HG03342 (cell line): ENCODE measurements at regions not wholly inside any gene's neighbourhood (a gene's known extent, or its start where the extent isn't known, plus 50 kb on each side); places are given as distances from the start of the nearest gene placed in this dataset.
"Not testable (repeated sequence)": the region's sequence is repeated elsewhere in the genome, so short reads cannot be mapped to it uniquely, and the experiment has no call there.

ENCODE experiments used
- ATAC-seq: cut with Tn5 transposase; IDR thresholded peaks from one replicate; pipeline ENCODE4 v1.9.1; 2021; ENCODE audit warnings: mild to moderate bottlenecking, moderate library complexity; ENCODE audit not compliant: unreplicated experiment

- ATAC-seq, result no peak
Observed at GRCh38 chr2:156765450-156765849, 329.3 kb downstream of the GPD2 start.

- no peak for ATAC-seq
Observed at GRCh38 chr2:156769802-156770201, 333.6 kb downstream of the GPD2 start.

- ATAC-seq, result no peak
Observed at GRCh38 chr2:156778916-156779315, 342.7 kb downstream of the GPD2 start.

GRCh38 chr2:156779416-156780120, 343.4 kb downstream of the GPD2 start:
- no peak for ATAC-seq

GRCh38 chr2:156781677-156782076, 345.5 kb downstream of the GPD2 start:
- not testable (repeated sequence) for ATAC-seq

- ATAC-seq, result no peak
Observed at GRCh38 chr2:156784020-156784701, 348.0 kb downstream of the GPD2 start.

- no peak for ATAC-seq
Observed at GRCh38 chr2:156787517-156787916, 351.3 kb downstream of the GPD2 start.

GRCh38 chr2:156790343-156791037, 354.3 kb downstream of the GPD2 start:
- no peak for ATAC-seq

GRCh38 chr2:156792242-156792840, 356.2 kb downstream of the GPD2 start:
- ATAC-seq, result no peak

- no peak for ATAC-seq
Observed at GRCh38 chr2:156797832-156798231, 361.7 kb downstream of the GPD2 start.

- peak; percentile 46 for ATAC-seq
Observed at GRCh38 chr2:156800065-156800653, 364.0 kb downstream of the GPD2 start.

GRCh38 chr2:156800781-156801361, 364.7 kb downstream of the GPD2 start:
- no peak for ATAC-seq

GRCh38 chr2:156803243-156803642, 367.1 kb downstream of the GPD2 start:
- no peak for ATAC-seq

GRCh38 chr2:156803967-156804366, 367.8 kb downstream of the GPD2 start:
- ATAC-seq, result no peak

- ATAC-seq, result no peak
Observed at GRCh38 chr2:156810094-156810493, 373.9 kb downstream of the GPD2 start.

- no peak for ATAC-seq
Observed at GRCh38 chr2:156812496-156812895, 376.3 kb downstream of the GPD2 start.

- ATAC-seq, result no peak
Observed at GRCh38 chr2:156817430-156817829, 381.3 kb downstream of the GPD2 start.

- no peak for ATAC-seq
Observed at GRCh38 chr2:156818221-156818620, 382.0 kb downstream of the GPD2 start.

GRCh38 chr2:156818944-156819343, 382.8 kb downstream of the GPD2 start:
- no peak for ATAC-seq

- no peak for ATAC-seq
Observed at GRCh38 chr2:156826341-156826933, 390.3 kb downstream of the GPD2 start.
